Lower lobe of right lung (tissue), 2 donors: ENCODE measurements at regions not wholly inside any gene's neighbourhood (a gene's known extent, or its start where the extent isn't known, plus 50 kb on each side); places are given as distances from the start of the nearest gene placed in this dataset.

Experiments used
- ATAC-seq, 2 donors: fragments of 200-7000 bp; cut with Tn5 transposase; one replicate each; pipeline ENCODE4 v1.9.1; 2020 to 2022; ENCODE audit warnings: mild to moderate bottlenecking in 2 of 2, moderate library complexity in 2 of 2
- DNase-seq: peaks from one replicate; pipeline ENCODE4 v3.0.0-alpha.2; 2020
- H3K27ac ChIP-seq: fragments of 200-600 bp; one replicate; pipeline ENCODE4 v1.8.0; 2022
- H3K27me3 ChIP-seq: fragments of 200-600 bp; one replicate; pipeline ENCODE4 v1.8.0; 2022; ENCODE audit warnings: low read depth
- H3K36me3 ChIP-seq: fragments of 200-600 bp; one replicate; pipeline ENCODE4 v1.8.0; 2022; ENCODE audit warnings: mild to moderate bottlenecking
- H3K4me1 ChIP-seq: fragments of 200-600 bp; one replicate; pipeline ENCODE4 v1.8.0; 2022
- H3K4me3 ChIP-seq: fragments of 200-600 bp; one replicate; pipeline ENCODE4 v1.8.0; 2022; ENCODE audit warnings: mild to moderate bottlenecking
- H3K9me3 ChIP-seq: fragments of 200-600 bp; one replicate; pipeline ENCODE4 v1.8.0; 2022
- CTCF ChIP-seq: fragments of 200-600 bp; IDR thresholded peaks from one replicate; pipeline ENCODE4 v1.8.0; 2022; ENCODE audit warnings: antibody characterized with exemption, mild to moderate bottlenecking
- intact Hi-C: fragments of 100-400 bp; cut with DNase I; formaldehyde crosslinking; loops from one replicate; pipeline ENCODE4 v1.11.0; 2022
- donor health status: DM: no; HTN: yes; CAD: no; lungs with severe emphysema.

GRCh38 chr7:19448091-19448490 is 260.7 kb downstream of the POLR1F start:
- Histone ChIP-seq H3K4me1 (no peaks in the 10 kb centered on the region), H3K9me3 (no peaks in the 10 kb centered on the region), H3K4me3 (no peak overlapping the region), H3K27me3 (no peaks in the 10 kb centered on the region), H3K27ac (no peak overlapping the region), H3K36me3 (no peaks in the 10 kb centered on the region)
- no peak for ATAC-seq
- no peak for DNase-seq
- intact Hi-C loops: no loop called here
- no peak for TF ChIP-seq CTCF

- ATAC-seq (no peak), DNase-seq (no peak)
- Histone ChIP-seq H3K36me3 (no peaks in the 10 kb centered on the region), H3K4me1 (no peaks in the 10 kb centered on the region), H3K27me3 (no peaks in the 10 kb centered on the region), H3K4me3 (no peak overlapping the region), H3K27ac (no peak overlapping the region), H3K9me3 (no peaks in the 10 kb centered on the region)
- intact Hi-C loops: no loop called here
- TF ChIP-seq CTCF: no peak
Measured at GRCh38 chr7:19442016-19442785, 266.6 kb downstream of the POLR1F start.

GRCh38 chr7:19439517-19439916 is 269.3 kb downstream of the POLR1F start:
- H3K9me3 ChIP-seq: no peaks in the 10 kb centered on the region
- no peak for TF ChIP-seq CTCF
- no peak overlapping the region for H3K4me3 ChIP-seq
- H3K4me1 ChIP-seq: no peaks in the 10 kb centered on the region
- intact Hi-C loops: no loop called here
- no peak overlapping the region for H3K27ac ChIP-seq
- H3K27me3 ChIP-seq: no peaks in the 10 kb centered on the region
- DNase-seq (no peak), ATAC-seq (no peak)
- no peaks in the 10 kb centered on the region for H3K36me3 ChIP-seq

- Histone ChIP-seq H3K4me1 (no peaks in the 10 kb centered on the region), H3K27me3 (no peaks in the 10 kb centered on the region), H3K36me3 (no peaks in the 10 kb centered on the region), H3K9me3 (no peaks in the 10 kb centered on the region), H3K4me3 (no peak overlapping the region), H3K27ac (no peak overlapping the region)
- ATAC-seq (no peak), DNase-seq (no peak)
- intact Hi-C loops: no loop called here
- TF ChIP-seq CTCF: no peak
Measured at GRCh38 chr7:19437446-19437845, 271.4 kb downstream of the POLR1F start.

- no peaks in the 10 kb centered on the region for H3K27me3 ChIP-seq
- intact Hi-C loops: no loop called here
- no peaks in the 10 kb centered on the region for H3K9me3 ChIP-seq
- TF ChIP-seq CTCF: no peak
- no peak overlapping the region for H3K27ac ChIP-seq
- no peak for DNase-seq
- no peak for ATAC-seq
- H3K36me3 ChIP-seq: no peaks in the 10 kb centered on the region
- H3K4me3 ChIP-seq: no peak overlapping the region
- no peaks in the 10 kb centered on the region for H3K4me1 ChIP-seq
Measured at GRCh38 chr7:19427944-19428343, 280.9 kb downstream of the POLR1F start.
